ENCODE measurements at regions not wholly inside any gene's neighbourhood (a gene's known extent, or its start where the extent isn't known, plus 50 kb on each side); places are given as distances from the start of the nearest gene placed in this dataset.

- TF ChIP-seq CTCF (IDR thresholded peaks at IDR 0.05; ENCODE audit: insufficient read depth, low read length): no peak
- TF ChIP-seq, protein P1, sequence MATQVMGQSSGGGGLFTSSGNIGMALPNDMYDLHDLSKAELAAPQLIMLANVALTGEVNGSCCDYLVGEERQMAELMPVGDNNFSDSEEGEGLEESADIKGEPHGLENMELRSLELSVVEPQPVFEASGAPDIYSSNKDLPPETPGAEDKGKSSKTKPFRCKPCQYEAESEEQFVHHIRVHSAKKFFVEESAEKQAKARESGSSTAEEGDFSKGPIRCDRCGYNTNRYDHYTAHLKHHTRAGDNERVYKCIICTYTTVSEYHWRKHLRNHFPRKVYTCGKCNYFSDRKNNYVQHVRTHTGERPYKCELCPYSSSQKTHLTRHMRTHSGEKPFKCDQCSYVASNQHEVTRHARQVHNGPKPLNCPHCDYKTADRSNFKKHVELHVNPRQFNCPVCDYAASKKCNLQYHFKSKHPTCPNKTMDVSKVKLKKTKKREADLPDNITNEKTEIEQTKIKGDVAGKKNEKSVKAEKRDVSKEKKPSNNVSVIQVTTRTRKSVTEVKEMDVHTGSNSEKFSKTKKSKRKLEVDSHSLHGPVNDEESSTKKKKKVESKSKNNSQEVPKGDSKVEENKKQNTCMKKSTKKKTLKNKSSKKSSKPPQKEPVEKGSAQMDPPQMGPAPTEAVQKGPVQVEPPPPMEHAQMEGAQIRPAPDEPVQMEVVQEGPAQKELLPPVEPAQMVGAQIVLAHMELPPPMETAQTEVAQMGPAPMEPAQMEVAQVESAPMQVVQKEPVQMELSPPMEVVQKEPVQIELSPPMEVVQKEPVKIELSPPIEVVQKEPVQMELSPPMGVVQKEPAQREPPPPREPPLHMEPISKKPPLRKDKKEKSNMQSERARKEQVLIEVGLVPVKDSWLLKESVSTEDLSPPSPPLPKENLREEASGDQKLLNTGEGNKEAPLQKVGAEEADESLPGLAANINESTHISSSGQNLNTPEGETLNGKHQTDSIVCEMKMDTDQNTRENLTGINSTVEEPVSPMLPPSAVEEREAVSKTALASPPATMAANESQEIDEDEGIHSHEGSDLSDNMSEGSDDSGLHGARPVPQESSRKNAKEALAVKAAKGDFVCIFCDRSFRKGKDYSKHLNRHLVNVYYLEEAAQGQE (IDR thresholded peaks at IDR 0.05; ENCODE audit: insufficient replicate concordance, low read depth): no peak
- no peak for TF ChIP-seq SPI1 (IDR thresholded peaks at IDR 0.05; ENCODE audit: borderline replicate concordance, low read depth)
- no peak for TF ChIP-seq GABPA (IDR thresholded peaks at IDR 0.05; ENCODE audit: low read depth)
- no peak for TF ChIP-seq POLR2AphosphoS5 (IDR thresholded peaks at IDR 0.05; ENCODE audit: low read depth)
- no peak overlapping the region for H3K4me3 ChIP-seq (replicated peaks; ENCODE audit: insufficient read depth, low read length)
- H3K27me3 ChIP-seq (ENCODE audit: insufficient read depth, poor library complexity, severe bottlenecking): no peaks in the 10 kb centered on the region
- DNase-seq (ENCODE audit: low read depth in 1 of 2, low spot score in 1 of 2): no peak
- no peak overlapping the region for H3K27ac ChIP-seq (replicated peaks)
Measured at GRCh38 chr18:28808373-28808772, 631.4 kb upstream of the CDH2 start.

DNA sequence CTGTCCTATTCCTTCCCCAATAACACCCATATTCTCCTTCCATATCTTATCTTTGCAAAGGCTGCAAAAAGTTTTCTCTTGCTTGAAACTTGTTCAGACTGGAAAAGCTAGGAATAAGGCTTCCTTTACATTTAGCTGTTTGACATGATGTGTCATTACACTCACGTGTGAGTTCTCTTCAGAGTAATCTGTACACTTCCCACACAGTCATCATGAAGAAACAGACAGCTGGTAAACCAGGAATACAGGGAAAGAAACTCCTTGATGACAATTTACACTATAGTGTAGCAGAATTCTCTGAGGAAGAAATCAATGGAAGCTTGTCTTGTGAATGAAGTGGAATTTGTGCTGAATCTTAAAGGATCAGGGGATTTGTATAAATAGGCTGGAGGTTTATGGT, 628.6 kb upstream of the CDH2 start:
- Histone ChIP-seq H3K4me3 (replicated peaks; ENCODE audit: insufficient read depth, low read length) (no peak overlapping the region), H3K27me3 (ENCODE audit: insufficient read depth, poor library complexity, severe bottlenecking) (no peaks in the 10 kb centered on the region), H3K27ac (replicated peaks) (no peak overlapping the region)
- no peak for TF ChIP-seq GABPA (IDR thresholded peaks at IDR 0.05; ENCODE audit: low read depth)
- TF ChIP-seq CTCF (IDR thresholded peaks at IDR 0.05; ENCODE audit: insufficient read depth, low read length): no peak
- TF ChIP-seq, protein P1 (IDR thresholded peaks at IDR 0.05; ENCODE audit: insufficient replicate concordance, low read depth): no peak
- no peak for TF ChIP-seq SPI1 (IDR thresholded peaks at IDR 0.05; ENCODE audit: borderline replicate concordance, low read depth)
- no peak for TF ChIP-seq POLR2AphosphoS5 (IDR thresholded peaks at IDR 0.05; ENCODE audit: low read depth)
- no peak for DNase-seq (ENCODE audit: low read depth in 1 of 2, low spot score in 1 of 2)

GRCh38 chr18:28804512-28805202, 627.7 kb upstream of the CDH2 start:
- Histone ChIP-seq H3K27ac (replicated peaks) (no peak overlapping the region), H3K27me3 (ENCODE audit: insufficient read depth, poor library complexity, severe bottlenecking) (no peaks in the 10 kb centered on the region), H3K4me3 (replicated peaks; ENCODE audit: insufficient read depth, low read length) (no peak overlapping the region)
- TF ChIP-seq POLR2AphosphoS5 (IDR thresholded peaks at IDR 0.05; ENCODE audit: low read depth): no peak
- TF ChIP-seq SPI1 (IDR thresholded peaks at IDR 0.05; ENCODE audit: borderline replicate concordance, low read depth): peak; percentile 85
- no peak for TF ChIP-seq GABPA (IDR thresholded peaks at IDR 0.05; ENCODE audit: low read depth)
- no peak for DNase-seq (ENCODE audit: low read depth in 1 of 2, low spot score in 1 of 2)

GRCh38 chr18:28802546-28802945, 625.6 kb upstream of the CDH2 start:
- TF ChIP-seq, protein P1 (IDR thresholded peaks at IDR 0.05; ENCODE audit: insufficient replicate concordance, low read depth): no peak
- no peak for TF ChIP-seq CTCF (IDR thresholded peaks at IDR 0.05; ENCODE audit: insufficient read depth, low read length)
- no peak for TF ChIP-seq POLR2AphosphoS5 (IDR thresholded peaks at IDR 0.05; ENCODE audit: low read depth)
- TF ChIP-seq GABPA (IDR thresholded peaks at IDR 0.05; ENCODE audit: low read depth): no peak
- TF ChIP-seq SPI1 (IDR thresholded peaks at IDR 0.05; ENCODE audit: borderline replicate concordance, low read depth): no peak
- Histone ChIP-seq H3K27ac (replicated peaks) (no peak overlapping the region), H3K27me3 (ENCODE audit: insufficient read depth, poor library complexity, severe bottlenecking) (no peaks in the 10 kb centered on the region), H3K4me3 (replicated peaks; ENCODE audit: insufficient read depth, low read length) (no peak overlapping the region)
- no peak for DNase-seq (ENCODE audit: low read depth in 1 of 2, low spot score in 1 of 2)
